ENCODE measurements at regions not wholly inside any gene's neighbourhood (a gene's known extent, or its start where the extent isn't known, plus 50 kb on each side); places are given as distances from the start of the nearest gene placed in this dataset.

GRCh38 chr12:85390266-85390665 lies 110.2 kb downstream of the ALX1 start:
- ChIA-PET CTCF (no interaction called here), POLR2A (no interaction called here)
- Mint-ChIP-seq H3K27me3 (no peaks in the 10 kb centered on the region), H3K9me3 (no peaks in the 10 kb centered on the region), H3K4me3 (no peak overlapping the region), H3K27ac (no peak overlapping the region), H3K36me3 (ENCODE audit: low read depth) (no peaks in the 10 kb centered on the region), H3K4me1 (no peaks in the 10 kb centered on the region)
- TF ChIP-seq CTCF (IDR thresholded peaks at IDR 0.05), result no peak
- no peak for DNase-seq
- intact Hi-C loops (cut with micrococcal nuclease), result no loop called here
- ATAC-seq (ENCODE audit: low read depth), result no peak

DNA sequence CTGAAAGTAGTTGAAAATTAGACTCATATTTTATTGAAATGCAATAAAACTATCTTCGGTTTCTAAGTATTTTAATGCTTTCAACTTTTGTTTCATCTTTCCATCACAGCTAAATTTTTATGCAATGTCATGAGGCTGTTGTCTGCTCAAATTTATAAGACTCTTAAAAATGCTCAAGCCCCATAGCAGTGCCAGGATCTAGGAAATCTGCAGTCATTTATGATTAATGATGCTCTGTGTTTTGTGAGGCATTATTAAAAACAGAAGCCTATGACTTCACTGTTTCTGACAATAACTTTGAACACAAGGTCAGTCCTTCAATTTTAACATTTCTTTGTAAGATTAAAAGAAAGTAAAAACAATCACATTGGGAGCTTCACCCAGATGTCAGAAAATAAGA lies 112.5 kb downstream of the ALX1 start:
- TF ChIP-seq CTCF (IDR thresholded peaks at IDR 0.05), result no peak
- Mint-ChIP-seq H3K9me3 (no peaks in the 10 kb centered on the region), H3K4me3 (no peak overlapping the region), H3K27me3 (no peaks in the 10 kb centered on the region), H3K27ac (no peak overlapping the region), H3K4me1 (no peaks in the 10 kb centered on the region), H3K36me3 (ENCODE audit: low read depth) (no peaks in the 10 kb centered on the region)
- CTCF ChIA-PET, result no interaction called here
- intact Hi-C loops (cut with micrococcal nuclease), result no loop called here
- no peak for DNase-seq
- POLR2A ChIA-PET, result no interaction called here
- ATAC-seq (ENCODE audit: low read depth), result no peak

- TF ChIP-seq CTCF (IDR thresholded peaks at IDR 0.05), result no peak
- DNase-seq (no peak), ATAC-seq (ENCODE audit: low read depth) (no peak)
- Mint-ChIP-seq H3K36me3 (ENCODE audit: low read depth) (no peaks in the 10 kb centered on the region), H3K4me1 (no peaks in the 10 kb centered on the region), H3K4me3 (no peak overlapping the region), H3K27ac (no peak overlapping the region), H3K9me3 (no peaks in the 10 kb centered on the region), H3K27me3 (no peaks in the 10 kb centered on the region)
- ChIA-PET CTCF (no interaction called here), POLR2A (no interaction called here)
- intact Hi-C loops (cut with micrococcal nuclease), result no loop called here
Observed at GRCh38 chr12:85393606-85394005, 113.6 kb downstream of the ALX1 start.

DNA sequence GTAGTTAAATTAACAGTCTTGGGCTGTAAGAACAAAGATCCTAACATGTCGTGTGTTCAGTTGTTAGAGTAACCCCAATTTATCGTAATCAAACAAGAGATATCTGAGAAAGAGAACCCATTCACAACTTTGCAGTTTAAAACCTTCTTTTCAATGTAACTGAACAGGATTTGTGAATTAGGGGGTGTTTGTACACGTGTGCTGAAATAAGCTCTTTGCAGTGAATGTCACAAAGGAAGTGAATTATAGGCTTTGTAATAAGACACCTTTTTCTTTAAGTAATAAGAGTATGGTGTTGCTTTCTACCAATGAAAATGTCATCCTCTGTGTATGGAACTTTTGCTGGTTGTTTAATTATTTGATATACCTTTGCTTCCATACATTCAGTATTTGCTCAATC lies 114.0 kb downstream of the ALX1 start:
- intact Hi-C loops (cut with micrococcal nuclease), result no loop called here
- no peak for TF ChIP-seq CTCF (IDR thresholded peaks at IDR 0.05)
- ATAC-seq (ENCODE audit: low read depth) (no peak), DNase-seq (no peak)
- H3K4me1 Mint-ChIP-seq, result no peaks in the 10 kb centered on the region
- no peaks in the 10 kb centered on the region for H3K36me3 Mint-ChIP-seq (ENCODE audit: low read depth)
- H3K27ac Mint-ChIP-seq, result no peak overlapping the region
- POLR2A ChIA-PET, result no interaction called here
- H3K4me3 Mint-ChIP-seq, result no peak overlapping the region
- H3K9me3 Mint-ChIP-seq, result no peaks in the 10 kb centered on the region
- CTCF ChIA-PET, result no interaction called here
- H3K27me3 Mint-ChIP-seq, result no peaks in the 10 kb centered on the region

DNA sequence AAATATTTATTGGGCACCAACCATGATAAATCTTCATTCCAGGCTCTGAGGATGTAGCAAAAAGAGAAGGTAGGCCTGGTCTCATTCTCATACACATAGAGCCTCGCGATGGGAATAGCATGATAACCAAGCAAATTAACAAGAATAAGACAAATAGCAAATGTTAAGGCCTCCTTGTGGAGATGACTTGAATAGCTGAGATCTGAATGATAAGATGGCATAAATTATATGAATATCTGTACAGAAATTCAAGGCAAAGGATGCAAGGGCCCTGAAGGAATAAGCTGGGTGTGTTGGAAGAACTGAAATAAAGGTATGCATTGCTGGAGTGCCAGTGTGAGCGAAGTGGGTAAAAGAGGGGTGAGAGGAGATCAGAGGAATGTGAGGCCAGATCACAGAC lies 114.8 kb downstream of the ALX1 start:
- ATAC-seq (ENCODE audit: low read depth) (no peak), DNase-seq (no peak)
- no peak for TF ChIP-seq CTCF (IDR thresholded peaks at IDR 0.05)
- POLR2A ChIA-PET, result no interaction called here
- intact Hi-C loops (cut with micrococcal nuclease), result no loop called here
- no peaks in the 10 kb centered on the region for H3K27me3 Mint-ChIP-seq
- H3K36me3 Mint-ChIP-seq (ENCODE audit: low read depth), result no peaks in the 10 kb centered on the region
- no peak overlapping the region for H3K27ac Mint-ChIP-seq
- H3K4me1 Mint-ChIP-seq, result no peaks in the 10 kb centered on the region
- CTCF ChIA-PET, result no interaction called here
- no peak overlapping the region for H3K4me3 Mint-ChIP-seq
- no peaks in the 10 kb centered on the region for H3K9me3 Mint-ChIP-seq

Measured in activated B cell treated with CpG ODN at 0.5 μM for 24 hours (primary cell).